Neural progenitor cell (in vitro differentiated cells): ENCODE measurements at regions not wholly inside any gene's neighbourhood (a gene's known extent, or its start where the extent isn't known, plus 50 kb on each side); places are given as distances from the start of the nearest gene placed in this dataset.

ENCODE experiments used
- CTCF ChIP-seq: fragments of 200-600 bp; sonication (generic); IDR thresholded peaks from 2 replicates; pipeline ENCODE4 v1.5.1; 2017; ENCODE audit warnings: antibody characterized with exemption, mild to moderate bottlenecking
- EZH2 ChIP-seq: fragments of 200-600 bp; sonication (generic); IDR thresholded peaks from 2 replicates; pipeline ENCODE4 v1.6.1; 2017; ENCODE audit warnings: antibody characterized with exemption, mild to moderate bottlenecking, moderate library complexity

GRCh38 chr12:63305901-63306875 lies 155.2 kb upstream of the AVPR1A start:
- TF ChIP-seq CTCF = no peak
- TF ChIP-seq EZH2 = no peak
